GM19324 (cell line): ENCODE measurements at regions not wholly inside any gene's neighbourhood (a gene's known extent, or its start where the extent isn't known, plus 50 kb on each side); places are given as distances from the start of the nearest gene placed in this dataset.

Experiments
- ATAC-seq: cut with Tn5 transposase; IDR thresholded peaks from one replicate; pipeline ENCODE4 v1.9.1; 2021; ENCODE audit warnings: mild to moderate bottlenecking, moderate library complexity; ENCODE audit not compliant: unreplicated experiment, low FRiP score

GRCh38 chr16:85288341-85288868, 176.1 kb upstream of the CIBAR2 start:
- ATAC-seq = no peak

- ATAC-seq = no peak
Measured at GRCh38 chr16:85288869-85289660, 176.8 kb upstream of the CIBAR2 start.

GRCh38 chr16:85289760-85290625, 177.7 kb upstream of the CIBAR2 start:
- no peak for ATAC-seq

- ATAC-seq = no peak
Measured at GRCh38 chr16:85290626-85291301, 178.5 kb upstream of the CIBAR2 start.

GRCh38 chr16:85291302-85292148, 179.3 kb upstream of the CIBAR2 start:
- no peak for ATAC-seq

- no peak for ATAC-seq
Measured at GRCh38 chr16:85293458-85293857, 181.2 kb upstream of the CIBAR2 start.

- no peak for ATAC-seq
Measured at GRCh38 chr16:85293904-85294642, 181.8 kb upstream of the CIBAR2 start.

- ATAC-seq = no peak
Measured at GRCh38 chr16:85294810-85295508, 182.7 kb upstream of the CIBAR2 start.

- no peak for ATAC-seq
Measured at GRCh38 chr16:85296859-85297660, 184.8 kb upstream of the CIBAR2 start.

GRCh38 chr16:85297881-85298280, 185.6 kb upstream of the CIBAR2 start:
- no peak for ATAC-seq

- no peak for ATAC-seq
Measured at GRCh38 chr16:85300406-85300968, 188.2 kb upstream of the CIBAR2 start.

GRCh38 chr16:85301231-85301630, 189.0 kb upstream of the CIBAR2 start:
- no peak for ATAC-seq

- no peak for ATAC-seq
Measured at GRCh38 chr16:85302018-85302847, 190.0 kb upstream of the CIBAR2 start.

- no peak for ATAC-seq
Measured at GRCh38 chr16:85302848-85303353, 190.6 kb upstream of the CIBAR2 start.

GRCh38 chr16:85303354-85303883, 191.1 kb upstream of the CIBAR2 start:
- ATAC-seq = no peak

GRCh38 chr16:85304337-85304736, 192.1 kb upstream of the CIBAR2 start:
- ATAC-seq = no peak
